HG03432 (cell line): ENCODE measurements at regions not wholly inside any gene's neighbourhood (a gene's known extent, or its start where the extent isn't known, plus 50 kb on each side); places are given as distances from the start of the nearest gene placed in this dataset.
"Not testable (repeated sequence)": the region's sequence is repeated elsewhere in the genome, so short reads cannot be mapped to it uniquely, and the experiment has no call there.

Experiments used
- ATAC-seq: cut with Tn5 transposase; IDR thresholded peaks from one replicate; pipeline ENCODE4 v1.9.1; 2021; ENCODE audit warnings: mild to moderate bottlenecking, moderate library complexity; ENCODE audit not compliant: unreplicated experiment

- no peak for ATAC-seq
These were observed 750.5 kb downstream of the FRK start for GRCh38 chr6:115310156-115310555.

- no peak for ATAC-seq
These were observed 758.0 kb downstream of the FRK start for GRCh38 chr6:115302731-115303130.

GRCh38 chr6:115287467-115287866 is 773.2 kb downstream of the FRK start:
- no peak for ATAC-seq

GRCh38 chr6:115276881-115277565 is 783.7 kb downstream of the FRK start:
- ATAC-seq = no peak

- no peak for ATAC-seq
These were observed 788.4 kb downstream of the FRK start for GRCh38 chr6:115272311-115272710.

- ATAC-seq = no peak
These were observed 789.3 kb downstream of the FRK start for GRCh38 chr6:115271434-115271833.

- no peak for ATAC-seq
These were observed 789.7 kb downstream of the FRK start for GRCh38 chr6:115270953-115271352.

GRCh38 chr6:115241373-115241772 is 819.3 kb downstream of the FRK start:
- no peak for ATAC-seq

GRCh38 chr6:115221198-115221597 is 839.5 kb downstream of the FRK start:
- ATAC-seq = no peak

GRCh38 chr6:115220551-115221159 is 840.0 kb downstream of the FRK start:
- ATAC-seq = no peak

- no peak for ATAC-seq
These were observed 841.0 kb downstream of the FRK start for GRCh38 chr6:115219645-115220044.

GRCh38 chr6:115216835-115217234 is 843.9 kb downstream of the FRK start:
- no peak for ATAC-seq

- ATAC-seq = no peak
These were observed 846.4 kb downstream of the FRK start for GRCh38 chr6:115214283-115214682.

- ATAC-seq = no peak
These were observed 857.3 kb downstream of the FRK start for GRCh38 chr6:115203381-115203780.

GRCh38 chr6:115194981-115195638 is 852.3 kb upstream of the HS3ST5 start:
- no peak for ATAC-seq

GRCh38 chr6:115191989-115192388 is 849.2 kb upstream of the HS3ST5 start:
- ATAC-seq = no peak

GRCh38 chr6:115190534-115190933 is 847.7 kb upstream of the HS3ST5 start:
- no peak for ATAC-seq

GRCh38 chr6:115175456-115175855 is 832.6 kb upstream of the HS3ST5 start:
- ATAC-seq = not testable (repeated sequence)

- ATAC-seq = not testable (repeated sequence)
These were observed 823.1 kb upstream of the HS3ST5 start for GRCh38 chr6:115165912-115166311.

- no peak for ATAC-seq
These were observed 816.9 kb upstream of the HS3ST5 start for GRCh38 chr6:115159733-115160132.

GRCh38 chr6:115137910-115138309 is 795.1 kb upstream of the HS3ST5 start:
- no peak for ATAC-seq

- no peak for ATAC-seq
These were observed 791.0 kb upstream of the HS3ST5 start for GRCh38 chr6:115133790-115134189.
